GM12891 (cell line): ENCODE measurements at regions not wholly inside any gene's neighbourhood (a gene's known extent, or its start where the extent isn't known, plus 50 kb on each side); places are given as distances from the start of the nearest gene placed in this dataset.

Experiments used
- DNase-seq: peaks from one replicate; pipeline ENCODE4 v3.0.0; 2011; ENCODE audit warnings: low spot score; ENCODE audit not compliant: insufficient read length
- FAIRE-seq: peaks from 2 replicates; lab custom pipeline; 2011; peaks lifted over from hg19 to GRCh38; lab: Jason Lieb, UNC
- PAX5 ChIP-seq: IDR thresholded peaks from 2 replicates; pipeline ENCODE4 v1.6.1; 2011; ENCODE audit warnings: low read length, moderate library complexity, mild to moderate bottlenecking; ENCODE audit not compliant: insufficient read depth, severe bottlenecking
- POLR2A ChIP-seq: IDR thresholded peaks from 2 replicates; pipeline ENCODE4 v1.6.1; 2011; ENCODE audit warnings: low read depth, low read length, control low read depth
- POLR2AphosphoS5 ChIP-seq: IDR thresholded peaks from 2 replicates; pipeline ENCODE4 v1.6.1; 2011; ENCODE audit warnings: low read depth, low read length, control low read depth
- POU2F2 ChIP-seq: IDR thresholded peaks from 2 replicates; pipeline ENCODE4 v1.6.1; 2011; ENCODE audit warnings: low read depth, mild to moderate bottlenecking, control low read depth, low read length, moderate library complexity
- SPI1 ChIP-seq: IDR thresholded peaks from 2 replicates; pipeline ENCODE4 v1.6.1; 2011; ENCODE audit warnings: low read depth, low read length, control low read depth
- TAF1 ChIP-seq: IDR thresholded peaks from 2 replicates; pipeline ENCODE4 v1.6.1; 2011; ENCODE audit warnings: low read depth, low read length, control low read depth

DNA sequence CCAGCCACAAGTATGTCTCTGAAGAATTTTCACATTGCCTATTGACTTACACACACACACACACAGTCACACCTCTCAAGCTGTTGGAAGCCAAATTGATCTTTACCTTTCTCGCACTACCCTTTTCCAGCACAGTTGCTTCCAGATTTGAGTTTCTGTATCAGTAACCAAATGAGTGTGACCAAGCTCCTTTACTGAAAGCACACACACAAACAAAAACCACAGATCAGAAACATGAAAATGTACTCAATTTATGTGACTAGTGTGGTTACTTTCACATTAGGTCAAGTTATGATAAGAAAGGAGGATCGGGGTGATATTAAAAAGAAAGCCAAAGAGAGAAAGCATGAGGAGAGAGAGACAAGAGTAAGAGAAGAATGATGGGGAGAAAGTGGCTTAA, 993.9 kb upstream of the POU3F3 start:
- FAIRE-seq (no peak), DNase-seq (no peak)
- TF ChIP-seq SPI1 (no peak), TAF1 (no peak), POU2F2 (no peak), POLR2A (no peak), POLR2AphosphoS5 (no peak), PAX5 (no peak)

DNA sequence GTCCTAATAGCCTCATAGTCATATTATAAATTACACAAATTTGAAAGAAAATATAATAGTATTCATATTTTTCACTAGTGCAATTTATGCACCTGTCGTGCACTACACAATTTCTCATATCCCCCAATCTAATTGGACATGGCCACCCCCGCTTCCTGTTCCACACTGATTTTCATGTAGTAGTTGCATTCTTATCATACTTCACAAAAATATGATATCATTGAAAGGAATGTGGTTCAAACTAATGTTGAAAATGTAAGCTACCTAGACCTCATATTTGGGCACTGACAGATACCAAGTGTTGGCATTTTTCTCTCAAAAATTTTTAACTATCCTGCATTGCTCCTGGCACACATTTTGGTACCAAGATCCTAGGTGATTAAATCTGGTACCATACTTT, 985.5 kb upstream of the POU3F3 start:
- TF ChIP-seq POLR2A: no peak
- TF ChIP-seq SPI1: no peak
- TF ChIP-seq POU2F2: no peak
- TF ChIP-seq POLR2AphosphoS5: no peak
- no peak for TF ChIP-seq PAX5
- no peak for TF ChIP-seq TAF1
- DNase-seq: no peak
- FAIRE-seq: no peak

DNA sequence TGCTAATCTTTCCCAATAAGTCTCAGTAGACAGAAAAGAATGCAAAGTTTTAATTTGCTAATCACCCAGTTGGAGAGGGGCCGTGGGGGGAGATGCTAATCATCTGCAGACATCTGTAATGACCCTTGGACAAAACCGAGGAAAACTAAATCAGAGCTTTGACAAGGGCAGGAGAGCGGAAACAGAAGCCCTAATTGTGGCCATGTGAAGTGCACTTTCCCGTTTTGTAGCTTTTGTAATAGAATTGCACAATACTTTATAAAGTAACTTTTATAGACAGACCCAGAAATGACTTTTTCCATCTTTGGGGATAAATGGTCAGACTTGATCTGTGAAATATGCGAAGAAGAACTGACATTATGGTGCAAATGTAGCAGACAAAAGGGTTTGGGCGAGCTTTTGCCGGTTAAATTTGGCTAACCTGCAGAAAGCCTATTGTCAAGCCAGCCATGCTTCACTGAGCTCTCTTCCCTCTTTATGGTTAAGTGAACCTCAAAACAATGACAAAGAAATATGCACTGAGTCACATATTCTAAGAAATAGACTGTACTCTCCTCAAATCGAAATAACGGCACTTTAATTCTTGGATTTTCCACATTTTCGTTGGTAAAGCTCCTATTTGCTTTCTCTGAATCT, 980.1 kb upstream of the POU3F3 start:
- no peak for FAIRE-seq
- DNase-seq: no peak
- TF ChIP-seq POLR2AphosphoS5 (no peak), TAF1 (no peak), POU2F2 (no peak), PAX5 (no peak), SPI1 (no peak), POLR2A (no peak)

DNA sequence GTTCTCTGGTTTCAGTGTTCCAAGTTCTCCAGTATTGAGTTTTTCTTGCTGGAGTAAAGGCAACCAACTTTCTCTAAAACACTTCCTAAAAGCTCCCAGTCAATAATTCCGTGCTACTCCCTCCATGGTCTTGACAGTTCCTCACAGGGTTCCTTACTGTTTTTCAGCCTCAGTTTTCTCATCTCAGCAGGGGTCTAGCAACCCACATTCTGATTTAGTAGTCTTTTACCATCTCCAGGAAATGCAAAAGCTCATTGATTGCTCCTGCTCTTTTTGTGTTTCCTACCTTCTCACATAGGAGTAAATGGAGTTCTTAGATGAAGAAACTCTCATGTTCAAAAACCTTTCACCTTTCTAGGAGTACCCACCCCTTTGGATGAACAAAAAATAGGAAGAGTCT, 978.8 kb upstream of the POU3F3 start:
- TF ChIP-seq TAF1 (no peak), POLR2AphosphoS5 (no peak), SPI1 (no peak), PAX5 (no peak), POU2F2 (no peak), POLR2A (no peak)
- no peak for DNase-seq
- no peak for FAIRE-seq

DNA sequence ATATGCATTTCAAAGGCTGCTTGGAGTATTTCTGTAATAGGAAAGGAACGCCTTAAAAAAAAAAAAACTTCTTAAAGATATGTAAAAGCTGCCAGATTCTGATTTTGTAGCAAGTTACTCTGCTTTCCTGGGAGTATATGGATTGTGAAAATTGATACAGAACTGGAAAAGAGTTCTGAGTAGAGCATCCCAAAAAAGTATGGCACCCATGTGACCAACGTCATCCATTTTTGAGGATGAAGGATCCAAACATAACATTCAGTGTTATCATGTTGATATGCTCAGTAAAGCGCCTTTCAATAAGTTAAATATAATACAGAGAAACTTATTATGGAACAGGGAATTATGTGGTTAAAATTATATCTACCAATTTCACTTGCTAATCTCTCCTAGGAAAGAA, 978.4 kb upstream of the POU3F3 start:
- no peak for FAIRE-seq
- no peak for DNase-seq
- TF ChIP-seq POU2F2 (no peak), POLR2A (no peak), PAX5 (no peak), TAF1 (no peak), SPI1 (no peak), POLR2AphosphoS5 (no peak)

DNA sequence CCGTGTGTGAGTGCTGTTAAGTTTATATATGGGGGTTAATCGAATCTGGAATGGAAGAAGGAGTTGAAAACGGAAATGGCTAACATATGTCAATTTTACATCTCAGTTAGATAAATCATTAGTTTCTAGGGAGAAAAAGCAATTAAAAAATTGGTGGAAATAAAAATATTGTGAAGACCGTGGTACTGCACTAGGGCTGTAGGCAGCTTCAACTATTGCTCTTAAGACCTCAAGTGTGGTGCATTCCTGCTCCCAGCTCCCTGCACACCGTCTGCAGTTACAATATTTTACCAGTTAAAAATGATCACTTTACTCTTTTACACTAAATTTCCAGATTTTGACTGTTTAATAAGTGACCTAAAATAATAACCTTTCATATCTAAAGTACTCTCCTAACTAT, 977.3 kb upstream of the POU3F3 start:
- no peak for DNase-seq
- TF ChIP-seq PAX5 (no peak), POU2F2 (no peak), TAF1 (no peak), POLR2A (no peak)
- no peak for FAIRE-seq

DNA sequence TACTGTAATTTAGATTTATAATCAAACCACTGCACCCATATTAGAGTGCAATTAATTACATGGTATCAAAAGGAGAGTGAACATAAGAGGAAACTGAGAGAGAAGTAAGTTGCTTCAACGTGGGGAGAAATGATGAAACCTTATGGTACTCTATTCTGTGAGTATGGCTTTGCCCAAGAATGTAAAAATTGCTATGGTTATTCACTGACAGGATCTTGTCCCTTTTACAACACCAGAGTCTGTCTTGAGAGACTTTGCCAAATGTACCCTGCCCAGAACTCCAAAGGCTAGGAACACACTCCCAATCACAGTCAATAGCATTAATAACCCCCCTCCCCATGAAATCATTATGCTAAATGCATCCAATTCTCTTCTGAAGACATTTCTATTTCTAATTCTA, 974.8 kb upstream of the POU3F3 start:
- FAIRE-seq (no peak), DNase-seq (no peak)
- TF ChIP-seq SPI1: no peak
- no peak for TF ChIP-seq TAF1
- TF ChIP-seq POU2F2: no peak
- TF ChIP-seq POLR2AphosphoS5: no peak
- TF ChIP-seq POLR2A: no peak
- TF ChIP-seq PAX5: no peak

DNA sequence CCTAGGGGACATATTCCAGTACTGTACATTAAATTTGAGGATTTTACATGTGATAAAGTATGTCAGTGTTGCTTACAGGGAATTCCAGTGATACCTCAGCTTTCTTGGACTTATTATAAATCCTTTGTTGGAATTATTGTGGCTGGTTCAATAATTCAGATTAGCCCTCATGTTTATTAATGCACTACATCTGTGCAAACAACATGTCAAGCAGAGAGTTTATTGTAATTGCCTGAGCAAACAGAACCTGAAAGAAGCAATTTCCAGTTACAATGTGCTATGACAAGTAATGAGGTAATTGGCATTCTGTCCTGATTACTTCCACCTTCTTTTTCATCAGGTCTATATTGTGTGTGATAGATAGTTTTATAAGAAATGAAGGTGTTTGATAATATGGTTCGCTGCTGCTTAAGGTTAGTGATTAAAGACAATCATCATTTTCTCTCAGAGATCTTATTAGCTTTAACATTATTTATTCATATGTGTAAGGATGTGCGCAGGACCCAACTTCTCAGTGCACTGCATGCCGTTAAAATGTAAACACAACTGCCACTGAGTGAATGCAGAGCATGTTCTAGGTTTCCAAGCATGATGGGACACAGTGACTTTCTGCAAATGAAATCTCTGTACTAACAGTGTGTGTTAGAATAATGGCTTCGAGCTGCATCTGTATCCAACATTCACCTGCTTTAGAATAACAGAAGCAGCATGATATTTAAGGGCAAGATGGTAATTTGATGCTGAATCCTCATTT, 973.7 kb upstream of the POU3F3 start:
- DNase-seq: no peak
- FAIRE-seq: no peak
- TF ChIP-seq PAX5: no peak
- no peak for TF ChIP-seq SPI1
- no peak for TF ChIP-seq POU2F2
- TF ChIP-seq POLR2A: no peak

DNA sequence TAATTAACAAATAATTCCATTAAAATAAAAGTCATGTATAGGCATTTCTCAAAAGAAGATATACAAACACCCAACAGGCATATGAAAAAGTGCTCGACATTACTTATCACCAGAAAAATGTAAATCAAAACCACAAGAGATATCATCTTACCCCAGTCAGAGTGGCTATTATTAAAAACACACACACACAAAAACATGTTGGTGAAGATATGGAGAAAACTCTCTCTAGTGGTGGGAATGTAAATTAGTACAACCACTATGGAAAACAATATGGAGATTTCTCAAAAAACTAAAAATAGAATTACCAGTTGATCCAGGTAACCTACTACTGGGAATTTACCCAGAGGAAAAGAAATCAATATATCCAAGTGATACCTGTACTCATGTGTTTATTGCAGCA, 966.3 kb upstream of the POU3F3 start:
- DNase-seq: no peak
- no peak for FAIRE-seq
- TF ChIP-seq POU2F2: no peak
- no peak for TF ChIP-seq POLR2AphosphoS5
- TF ChIP-seq POLR2A: no peak
- no peak for TF ChIP-seq PAX5
- no peak for TF ChIP-seq SPI1
- no peak for TF ChIP-seq TAF1
